ENCODE measurements at regions not wholly inside any gene's neighbourhood (a gene's known extent, or its start where the extent isn't known, plus 50 kb on each side); places are given as distances from the start of the nearest gene placed in this dataset.

GRCh38 chr5:17150531-17150930 is 66.9 kb upstream of the BASP1 start:
- DNase-seq (ENCODE audit: low read depth in 1 of 2, low spot score in 1 of 2) = no peak
- Histone ChIP-seq H3K27ac (replicated peaks) (no peak overlapping the region), H3K4me3 (replicated peaks; ENCODE audit: insufficient read depth, low read length) (no peak overlapping the region), H3K27me3 (ENCODE audit: insufficient read depth, poor library complexity, severe bottlenecking) (no peaks in the 10 kb centered on the region)
- TF ChIP-seq CTCF (IDR thresholded peaks at IDR 0.05; ENCODE audit: insufficient read depth, low read length) = no peak
- no peak for TF ChIP-seq POLR2AphosphoS5 (IDR thresholded peaks at IDR 0.05; ENCODE audit: low read depth)
- TF ChIP-seq GABPA (IDR thresholded peaks at IDR 0.05; ENCODE audit: low read depth) = no peak
- TF ChIP-seq SPI1 (IDR thresholded peaks at IDR 0.05; ENCODE audit: borderline replicate concordance, low read depth) = no peak
- TF ChIP-seq REST (IDR thresholded peaks at IDR 0.05; ENCODE audit: insufficient replicate concordance, low read depth) = no peak

- TF ChIP-seq SPI1 (IDR thresholded peaks at IDR 0.05; ENCODE audit: borderline replicate concordance, low read depth) (no peak), GABPA (IDR thresholded peaks at IDR 0.05; ENCODE audit: low read depth) (no peak), REST (IDR thresholded peaks at IDR 0.05; ENCODE audit: insufficient replicate concordance, low read depth) (no peak), CTCF (IDR thresholded peaks at IDR 0.05; ENCODE audit: insufficient read depth, low read length) (no peak), POLR2AphosphoS5 (IDR thresholded peaks at IDR 0.05; ENCODE audit: low read depth) (no peak)
- no peak for DNase-seq (ENCODE audit: low read depth in 1 of 2, low spot score in 1 of 2)
- Histone ChIP-seq H3K27ac (replicated peaks) (no peak overlapping the region), H3K4me3 (replicated peaks; ENCODE audit: insufficient read depth, low read length) (no peak overlapping the region), H3K27me3 (ENCODE audit: insufficient read depth, poor library complexity, severe bottlenecking) (no peaks in the 10 kb centered on the region)
Observed at GRCh38 chr5:17151686-17152085, 65.7 kb upstream of the BASP1 start.

- DNase-seq (ENCODE audit: low read depth in 1 of 2, low spot score in 1 of 2) = no peak
- H3K27ac ChIP-seq (replicated peaks) = no peak overlapping the region
Observed at GRCh38 chr5:17154211-17154996, 63.0 kb upstream of the BASP1 start.

More at GRCh38 chr5:17154211-17154996, 63.0 kb upstream of the BASP1 start:
- Histone ChIP-seq H3K4me3 (replicated peaks; ENCODE audit: insufficient read depth, low read length) (no peak overlapping the region), H3K27me3 (ENCODE audit: insufficient read depth, poor library complexity, severe bottlenecking) (no peaks in the 10 kb centered on the region)
- TF ChIP-seq SPI1 (IDR thresholded peaks at IDR 0.05; ENCODE audit: borderline replicate concordance, low read depth) = no peak
- no peak for TF ChIP-seq GABPA (IDR thresholded peaks at IDR 0.05; ENCODE audit: low read depth)
- TF ChIP-seq CTCF (IDR thresholded peaks at IDR 0.05; ENCODE audit: insufficient read depth, low read length) = no peak
- no peak for TF ChIP-seq REST (IDR thresholded peaks at IDR 0.05; ENCODE audit: insufficient replicate concordance, low read depth)
- no peak for TF ChIP-seq POLR2AphosphoS5 (IDR thresholded peaks at IDR 0.05; ENCODE audit: low read depth)

All from HL-60 (cell line).